HUES64 (cell line): ENCODE measurements at regions not wholly inside any gene's neighbourhood (a gene's known extent, or its start where the extent isn't known, plus 50 kb on each side); places are given as distances from the start of the nearest gene placed in this dataset.
A peak's percentile ranks its signal among the peaks of the same experiment; 100 is the strongest.

Experiments
- H3K27ac ChIP-seq: 2 replicates; pipeline ENCODE4 v1.7.0; 2013; ENCODE audit warnings: low read depth, low read length, inconsistent platforms
- H3K27me3 ChIP-seq: 2 replicates; pipeline ENCODE4 v1.6.1; 2013; ENCODE audit warnings: mild to moderate bottlenecking, low read length; ENCODE audit not compliant: insufficient read depth
- H3K36me3 ChIP-seq: 2 replicates; pipeline ENCODE4 v1.6.1; 2013; ENCODE audit warnings: mild to moderate bottlenecking, low read length; ENCODE audit not compliant: insufficient read depth
- H3K4me1 ChIP-seq: 2 replicates; pipeline ENCODE4 v1.6.1; 2013; ENCODE audit warnings: mild to moderate bottlenecking, low read length, moderate library complexity; ENCODE audit not compliant: insufficient read depth
- H3K4me3 ChIP-seq: 2 replicates; pipeline ENCODE4 v1.5.1; 2013; ENCODE audit warnings: mild to moderate bottlenecking, low read length, moderate library complexity
- H3K9ac ChIP-seq: 2 replicates; pipeline ENCODE4 v1.6.1; 2013; ENCODE audit warnings: mild to moderate bottlenecking, low read depth, low read length
- H3K9me3 ChIP-seq: 2 replicates; pipeline ENCODE4 v1.6.1; 2013; ENCODE audit warnings: low read depth, low read length; ENCODE audit not compliant: insufficient read depth
- WGBS: fragments of 150-250, 120-280 bp; methylation state at CpG from one replicate; pipeline ENCODE4 v1.1.7; 2013; ENCODE audit warnings: missing lambda C conversion rate; 5-methylcytosine and 5-hydroxymethylcytosine counted together

DNA sequence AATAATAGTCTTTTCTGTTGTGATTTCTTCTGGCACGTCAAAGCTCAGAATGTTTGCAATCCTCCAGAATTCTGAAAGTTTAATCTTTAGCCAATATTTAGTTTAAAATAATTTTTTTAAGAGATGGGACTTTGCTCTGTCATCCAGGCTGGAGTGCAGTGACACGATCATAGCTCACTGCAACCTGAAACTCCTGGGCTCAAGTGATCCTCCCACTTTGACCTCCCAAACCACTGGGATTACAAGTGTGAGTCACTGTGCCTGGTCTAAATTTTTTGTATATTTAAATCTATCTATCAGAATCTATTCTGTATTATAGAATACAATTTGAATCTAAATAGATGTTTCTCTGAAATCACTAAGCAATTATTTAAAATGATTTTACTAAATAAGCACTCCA lies 572.7 kb downstream of the VRK1 start:
- Histone ChIP-seq H3K4me1 (peaks cover 10% of the 10 kb centered on the region), H3K27ac (no peak overlapping the region), H3K27me3 (no peaks in the 10 kb centered on the region), H3K4me3 (no peak overlapping the region), H3K36me3 (no peaks in the 10 kb centered on the region), H3K9ac (no peak overlapping the region), H3K9me3 (no peaks in the 10 kb centered on the region)
- 92% methylated on average over 1 of the region's 2 CpGs for WGBS

DNA sequence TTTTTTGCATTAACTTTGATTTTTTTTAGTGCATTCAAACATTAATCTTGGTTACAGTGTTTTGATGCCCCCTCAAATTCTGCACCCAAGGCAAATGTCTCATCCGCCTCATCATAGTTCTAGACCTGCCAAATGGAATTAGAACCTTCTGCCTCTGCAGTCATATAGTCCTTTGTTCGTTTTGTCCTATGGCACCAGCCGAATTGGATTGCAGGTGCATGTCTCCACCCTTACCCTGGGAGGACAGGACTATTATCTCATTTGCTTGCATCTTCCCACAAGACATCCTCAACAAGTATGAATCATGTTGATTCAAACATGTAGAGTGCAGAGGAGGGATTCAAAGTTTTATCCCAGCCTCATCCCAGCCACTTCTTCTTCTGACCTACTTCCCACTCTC lies 579.1 kb downstream of the VRK1 start:
- no peak overlapping the region for H3K27ac ChIP-seq
- H3K9me3 ChIP-seq, result no peaks in the 10 kb centered on the region
- peaks cover 21% of the 10 kb centered on the region for H3K4me1 ChIP-seq
- no peaks in the 10 kb centered on the region for H3K27me3 ChIP-seq
- H3K36me3 ChIP-seq, result no peaks in the 10 kb centered on the region
- H3K4me3 ChIP-seq, result no peak overlapping the region
- 96% methylated on average over 3 of the region's 3 CpGs for WGBS
- H3K9ac ChIP-seq, result no peak overlapping the region

DNA sequence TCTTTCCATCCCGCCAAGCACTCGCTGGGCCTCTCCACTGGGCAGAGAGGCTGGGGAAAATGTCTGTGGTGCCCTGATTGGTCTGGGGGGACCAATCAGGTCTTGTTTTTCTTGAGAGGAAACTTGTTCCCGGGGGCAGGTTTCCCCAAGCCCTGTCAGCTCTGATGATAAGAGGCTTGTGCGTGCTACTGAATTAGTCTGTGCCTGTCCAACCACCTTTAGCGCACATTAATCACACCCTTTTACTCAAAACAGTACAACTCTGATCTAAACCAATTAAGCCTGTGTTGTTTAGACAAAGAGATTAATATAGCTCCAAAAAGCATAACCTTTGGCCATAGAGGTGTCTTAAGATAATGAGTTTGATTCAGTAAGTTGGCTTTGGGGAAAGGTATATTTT lies 580.4 kb downstream of the VRK1 start:
- no peaks in the 10 kb centered on the region for H3K27me3 ChIP-seq
- H3K9ac ChIP-seq, result no peak overlapping the region
- H3K27ac ChIP-seq, result no peak overlapping the region
- H3K4me3 ChIP-seq, result no peak overlapping the region
- peaks cover 28% of the 10 kb centered on the region for H3K4me1 ChIP-seq
- 96% methylated on average over 5 of the region's 5 CpGs for WGBS
- no peaks in the 10 kb centered on the region for H3K9me3 ChIP-seq
- H3K36me3 ChIP-seq, result no peaks in the 10 kb centered on the region

- H3K9me3 ChIP-seq, result no peaks in the 10 kb centered on the region
- H3K4me3 ChIP-seq, result no peak overlapping the region
- 35% methylated on average over 7 of the region's 7 CpGs for WGBS
- H3K36me3 ChIP-seq, result no peaks in the 10 kb centered on the region
- H3K27ac ChIP-seq, result no peak overlapping the region
- no peak overlapping the region for H3K9ac ChIP-seq
- no peaks in the 10 kb centered on the region for H3K27me3 ChIP-seq
- peaks cover 40% of the 10 kb centered on the region for H3K4me1 ChIP-seq
Measured at GRCh38 chr14:97379091-97379531, 581.9 kb downstream of the VRK1 start.

DNA sequence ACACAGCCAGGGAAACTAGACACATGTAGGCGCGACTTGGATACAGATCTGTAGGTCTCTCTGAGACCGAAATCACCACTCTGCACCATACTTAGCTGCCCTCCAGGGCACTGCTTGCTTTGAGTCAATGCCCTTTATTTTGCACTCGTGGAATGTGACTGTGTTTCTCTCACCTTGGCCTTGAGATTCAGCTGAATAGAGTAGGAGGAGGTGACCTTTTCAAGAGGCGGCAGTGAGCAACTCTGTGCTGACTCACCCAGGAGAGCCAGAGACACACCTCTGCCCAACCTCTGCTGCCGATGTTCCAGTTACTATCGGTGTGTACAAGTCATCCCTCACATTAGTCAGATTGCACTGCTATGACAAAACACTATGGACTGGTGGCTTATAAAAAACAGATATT lies 583.4 kb downstream of the VRK1 start:
- H3K9me3 ChIP-seq, result no peaks in the 10 kb centered on the region
- no peaks in the 10 kb centered on the region for H3K27me3 ChIP-seq
- H3K36me3 ChIP-seq, result no peaks in the 10 kb centered on the region
- whole genome bisulfite sequencing, result 83% methylated on average over 7 of the region's 7 CpGs
- no peak overlapping the region for H3K9ac ChIP-seq
- peaks cover 40% of the 10 kb centered on the region for H3K4me1 ChIP-seq
- no peak overlapping the region for H3K27ac ChIP-seq
- no peak overlapping the region for H3K4me3 ChIP-seq

GRCh38 chr14:97381309-97381708 lies 584.1 kb downstream of the VRK1 start:
- Histone ChIP-seq H3K4me1 (peaks cover 40% of the 10 kb centered on the region), H3K9ac (no peak overlapping the region), H3K36me3 (no peaks in the 10 kb centered on the region), H3K9me3 (no peaks in the 10 kb centered on the region), H3K27ac (no peak overlapping the region), H3K27me3 (no peaks in the 10 kb centered on the region; the same call in 1 of the 2 replicates), H3K4me3 (no peak overlapping the region)
- WGBS, result 100% methylated on average over 1 of the region's 1 CpG

GRCh38 chr14:97382616-97383226 lies 585.5 kb downstream of the VRK1 start:
- no peak overlapping the region for H3K9ac ChIP-seq
- peak overlapping the region; percentile 54; the same call in 1 of the 2 replicates for H3K27ac ChIP-seq
- WGBS, result 6% methylated on average over 1 of the region's 5 CpGs
- H3K36me3 ChIP-seq, result no peaks in the 10 kb centered on the region
- H3K4me1 ChIP-seq, result peaks cover 52% of the 10 kb centered on the region
- H3K27me3 ChIP-seq, result no peaks in the 10 kb centered on the region; the same call in 1 of the 2 replicates
- H3K4me3 ChIP-seq, result no peak overlapping the region
- H3K9me3 ChIP-seq, result no peaks in the 10 kb centered on the region

DNA sequence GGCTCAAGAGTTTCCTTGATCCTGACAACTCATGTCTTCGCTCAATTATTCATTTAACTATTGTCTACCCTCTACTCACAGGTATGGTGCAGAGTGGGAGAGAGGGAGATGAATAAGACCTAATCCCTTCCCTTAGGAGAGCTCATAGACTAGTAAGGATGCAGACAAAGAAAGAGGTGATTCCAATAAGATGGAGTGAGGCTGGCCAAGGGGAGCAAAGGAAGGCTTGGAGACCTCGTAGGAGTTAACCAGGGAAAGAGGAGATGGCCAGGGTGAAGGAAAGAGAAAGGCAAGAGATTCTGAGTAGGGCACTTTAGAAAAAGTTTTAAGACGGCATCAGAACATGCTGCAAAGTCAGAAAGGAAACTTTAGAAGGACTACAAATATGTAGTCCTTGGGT lies 588.5 kb downstream of the VRK1 start:
- no peak overlapping the region for H3K4me3 ChIP-seq
- no peak overlapping the region for H3K27ac ChIP-seq
- 91% methylated on average over 3 of the region's 3 CpGs for WGBS
- no peaks in the 10 kb centered on the region for H3K36me3 ChIP-seq
- no peak overlapping the region for H3K9ac ChIP-seq
- H3K27me3 ChIP-seq, result no peaks in the 10 kb centered on the region; the same call in 1 of the 2 replicates
- no peaks in the 10 kb centered on the region for H3K9me3 ChIP-seq
- H3K4me1 ChIP-seq, result peaks cover 38% of the 10 kb centered on the region

GRCh38 chr14:97387252-97387874 lies 590.2 kb downstream of the VRK1 start:
- no peak overlapping the region for H3K4me3 ChIP-seq
- peak overlapping the region; percentile 34; the same call in 1 of the 2 replicates for H3K27ac ChIP-seq
- H3K27me3 ChIP-seq, result no peaks in the 10 kb centered on the region; the same call in 1 of the 2 replicates
- H3K9ac ChIP-seq, result no peak overlapping the region
- no peaks in the 10 kb centered on the region for H3K9me3 ChIP-seq
- H3K4me1 ChIP-seq, result peaks cover 32% of the 10 kb centered on the region
- WGBS, result 59% methylated on average over 9 of the region's 9 CpGs
- no peaks in the 10 kb centered on the region for H3K36me3 ChIP-seq

DNA sequence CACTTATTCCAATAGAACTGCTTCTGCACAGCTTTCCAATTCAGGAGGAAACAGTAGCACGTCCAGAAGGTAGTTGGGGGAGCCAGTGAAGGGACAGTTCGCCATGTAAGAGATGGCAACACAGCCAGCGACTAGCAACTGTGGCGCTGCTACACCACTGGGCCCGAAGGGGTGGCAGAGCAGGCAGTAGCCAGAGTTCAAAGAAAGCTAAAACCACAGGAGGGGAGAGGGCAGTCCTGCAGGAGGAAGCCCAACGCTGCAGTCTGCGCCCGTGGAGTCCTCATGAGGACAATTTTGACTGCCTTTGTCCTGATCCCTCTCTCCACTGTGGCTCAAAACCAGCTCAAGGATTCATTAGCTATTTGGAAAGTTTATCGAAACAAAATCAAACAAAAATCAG lies 591.2 kb downstream of the VRK1 start:
- 59% methylated on average over 9 of the region's 9 CpGs for WGBS
- Histone ChIP-seq H3K27me3 (no peaks in the 10 kb centered on the region; the same call in 1 of the 2 replicates), H3K9ac (no peak overlapping the region), H3K9me3 (no peaks in the 10 kb centered on the region), H3K4me1 (peaks cover 29% of the 10 kb centered on the region), H3K36me3 (no peaks in the 10 kb centered on the region), H3K27ac (no peak overlapping the region), H3K4me3 (no peak overlapping the region)

GRCh38 chr14:97390096-97390724 lies 593.0 kb downstream of the VRK1 start:
- peaks cover 29% of the 10 kb centered on the region for H3K4me1 ChIP-seq
- no peak overlapping the region for H3K4me3 ChIP-seq
- no peak overlapping the region for H3K27ac ChIP-seq
- H3K9me3 ChIP-seq, result no peaks in the 10 kb centered on the region
- H3K27me3 ChIP-seq, result no peaks in the 10 kb centered on the region; the same call in 1 of the 2 replicates
- H3K36me3 ChIP-seq, result no peaks in the 10 kb centered on the region
- H3K9ac ChIP-seq, result no peak overlapping the region
- 93% methylated on average over 4 of the region's 4 CpGs for WGBS
